ENCODE measurements at regions not wholly inside any gene's neighbourhood (a gene's known extent, or its start where the extent isn't known, plus 50 kb on each side); places are given as distances from the start of the nearest gene placed in this dataset.

DNA sequence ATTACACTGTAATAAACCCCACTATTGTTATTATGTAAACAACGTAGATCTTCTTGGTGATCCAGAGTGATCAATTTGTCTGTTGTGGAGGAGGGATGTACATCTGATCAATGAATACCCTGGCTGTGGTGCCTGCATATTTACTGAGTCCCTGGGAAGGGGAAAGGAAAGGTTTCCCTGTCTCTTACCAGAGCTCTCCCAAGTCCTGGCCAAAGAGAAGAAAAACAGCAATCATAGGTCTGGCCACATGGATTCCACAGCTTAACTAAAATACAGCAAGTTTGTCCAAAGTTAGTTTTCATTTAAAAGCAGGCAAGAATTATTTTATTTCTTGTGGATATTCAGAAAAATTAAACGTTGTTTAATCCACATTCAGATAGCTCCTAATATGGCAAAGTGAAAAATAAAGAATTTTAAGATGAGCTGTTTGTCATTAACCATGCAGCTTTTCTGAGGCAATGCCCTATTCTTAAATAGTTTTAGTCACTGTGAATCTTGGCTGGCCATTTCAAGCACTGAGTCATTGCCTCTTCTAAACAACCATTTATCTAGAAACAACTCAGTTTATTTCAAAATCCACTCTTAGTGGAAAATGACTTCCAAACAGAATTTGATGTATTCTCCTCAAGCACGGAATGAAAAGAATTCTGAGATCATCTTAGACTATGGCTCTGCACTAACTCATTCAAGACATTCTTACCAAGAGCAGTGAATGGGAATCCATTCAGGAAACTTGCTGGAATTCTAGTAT, 1004.4 kb upstream of the CDH2 start:
- no peak for DNase-seq

DNA sequence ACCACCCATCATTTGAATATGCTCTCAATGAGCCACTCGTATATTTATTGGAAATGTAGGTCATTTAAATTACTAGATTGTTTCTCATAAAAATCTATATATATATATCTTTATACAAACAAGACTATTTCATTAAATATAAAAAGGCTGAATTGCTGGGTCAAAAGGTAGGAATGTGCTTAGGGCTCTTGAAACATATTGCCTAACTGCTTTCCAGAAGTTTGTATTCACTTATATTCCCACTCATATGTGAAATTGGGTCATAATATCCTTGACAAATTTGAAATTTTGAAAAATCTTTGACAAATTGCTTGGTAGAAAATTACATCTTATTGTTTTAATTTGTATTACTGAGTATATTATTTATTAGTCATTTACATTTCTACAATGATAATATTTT, 999.8 kb upstream of the CDH2 start:
- no peak for DNase-seq

DNA sequence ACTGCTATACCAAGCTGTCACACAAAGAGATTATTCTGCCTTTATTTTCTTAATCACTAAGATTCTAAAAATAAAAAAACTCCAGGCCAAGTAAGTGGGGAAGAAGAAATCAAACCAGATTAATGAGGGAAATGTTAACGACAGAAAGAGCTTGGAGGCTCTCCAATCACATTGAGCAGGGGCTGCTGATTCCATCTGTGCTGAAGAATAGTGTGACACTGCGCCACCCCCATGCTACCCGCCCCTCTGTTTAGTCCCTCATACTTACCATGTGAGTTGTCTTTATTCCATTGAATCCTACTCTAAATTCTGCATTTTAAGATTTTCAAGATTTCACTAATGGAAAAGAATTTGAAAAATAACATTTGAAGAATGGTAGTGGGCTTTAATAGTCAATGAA, 998.0 kb upstream of the CDH2 start:
- DNase-seq: no peak

DNA sequence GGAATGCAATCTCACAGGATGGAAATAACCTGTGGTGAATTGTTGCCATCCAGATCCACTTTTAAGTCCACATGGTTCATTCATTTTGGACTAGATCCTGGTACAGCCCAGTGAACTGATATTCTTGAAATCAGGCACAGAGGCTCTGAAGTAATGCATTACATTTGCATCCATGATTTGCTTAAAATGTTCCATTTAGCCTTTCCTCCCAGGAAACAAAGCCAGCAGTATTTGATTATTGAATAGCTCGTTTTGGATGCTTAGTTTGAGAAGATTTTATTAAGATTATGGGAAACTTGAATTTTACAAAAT, 995.8 kb upstream of the CDH2 start:
- no peak for DNase-seq

DNA sequence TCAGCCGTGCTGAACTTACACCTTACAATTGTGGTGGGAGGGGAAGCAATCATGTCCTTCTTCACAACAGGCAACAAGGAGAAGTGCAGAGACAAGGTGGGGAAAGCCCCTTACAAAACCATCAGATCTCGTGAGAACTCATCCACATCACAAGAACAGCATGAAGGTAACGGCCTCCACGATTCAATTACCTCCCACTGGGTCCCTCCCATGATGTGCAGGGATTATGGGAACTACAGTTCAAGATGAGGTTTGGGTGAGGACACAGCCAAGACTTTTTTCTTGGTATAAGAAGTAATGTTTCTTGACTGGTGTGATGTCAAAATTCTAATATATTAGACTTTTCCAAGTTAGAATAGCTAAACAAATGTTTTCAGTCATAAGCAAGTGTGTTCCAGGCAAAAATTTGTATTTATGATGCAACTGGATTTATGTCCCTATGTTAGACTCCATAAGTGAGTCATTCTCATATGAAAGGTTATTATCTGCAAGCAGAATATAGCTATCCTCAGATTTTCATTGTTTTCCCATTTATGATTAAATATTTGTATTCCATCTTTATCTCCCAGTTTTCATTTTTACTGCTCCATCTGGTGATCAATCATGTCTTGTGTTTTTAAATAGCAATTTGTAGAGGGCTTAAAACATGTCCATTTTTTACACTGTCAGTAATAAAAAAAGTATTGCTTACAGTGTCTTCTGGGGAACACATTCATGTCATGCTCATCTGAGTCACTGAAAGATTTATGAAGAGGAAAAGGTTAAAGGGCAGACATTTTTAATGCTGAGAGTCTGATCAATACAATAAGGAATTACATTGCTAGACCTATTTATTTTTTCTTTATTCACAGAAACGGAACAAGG, 995.2 kb upstream of the CDH2 start:
- DNase-seq: no peak

DNA sequence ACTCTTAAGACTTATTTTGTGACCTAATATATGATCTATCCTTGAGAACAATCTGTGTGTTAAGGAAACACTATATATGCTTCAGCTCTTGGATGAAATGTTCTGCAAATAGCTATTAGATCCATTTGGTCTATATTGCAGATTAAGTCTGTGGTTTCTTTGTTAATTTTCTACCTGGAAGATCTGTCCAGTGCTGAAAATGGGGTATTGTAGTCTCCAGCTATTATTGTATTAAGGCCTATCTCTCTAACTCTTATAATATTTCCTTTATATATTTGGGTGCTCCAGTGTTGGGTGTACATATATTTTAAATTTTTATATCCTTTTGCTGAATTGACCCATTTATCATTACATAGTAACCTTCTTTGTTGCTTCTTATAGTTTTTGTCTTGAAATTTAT, 992.7 kb upstream of the CDH2 start:
- DNase-seq: no peak

DNA sequence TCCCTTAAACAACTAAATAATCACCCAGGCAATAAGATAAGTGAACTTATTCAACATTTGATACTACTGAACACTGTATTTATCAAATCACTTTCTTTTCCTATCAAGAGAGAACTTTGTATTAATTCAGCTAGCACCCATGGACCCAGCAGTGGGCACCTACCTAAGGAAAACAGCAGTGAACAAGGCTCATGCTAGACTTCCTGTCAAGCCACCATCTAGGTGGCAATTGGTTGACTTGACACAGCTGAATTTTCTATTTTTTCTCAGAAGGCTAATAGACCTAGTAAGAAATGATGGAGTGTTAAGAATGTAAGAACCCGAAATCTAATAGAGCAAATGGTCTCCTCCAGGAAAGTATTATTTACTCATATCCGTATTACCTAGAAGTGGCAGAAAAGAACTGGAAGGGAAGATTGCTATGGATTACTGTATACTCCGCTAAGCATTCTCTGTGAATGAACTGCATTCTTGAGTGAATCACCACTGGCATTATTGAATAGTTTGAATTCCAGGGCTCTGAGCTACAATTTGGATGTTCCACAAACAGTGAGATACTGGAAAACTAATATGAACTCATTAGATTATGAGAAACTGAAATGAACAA, 988.2 kb upstream of the CDH2 start:
- no peak for DNase-seq

DNA sequence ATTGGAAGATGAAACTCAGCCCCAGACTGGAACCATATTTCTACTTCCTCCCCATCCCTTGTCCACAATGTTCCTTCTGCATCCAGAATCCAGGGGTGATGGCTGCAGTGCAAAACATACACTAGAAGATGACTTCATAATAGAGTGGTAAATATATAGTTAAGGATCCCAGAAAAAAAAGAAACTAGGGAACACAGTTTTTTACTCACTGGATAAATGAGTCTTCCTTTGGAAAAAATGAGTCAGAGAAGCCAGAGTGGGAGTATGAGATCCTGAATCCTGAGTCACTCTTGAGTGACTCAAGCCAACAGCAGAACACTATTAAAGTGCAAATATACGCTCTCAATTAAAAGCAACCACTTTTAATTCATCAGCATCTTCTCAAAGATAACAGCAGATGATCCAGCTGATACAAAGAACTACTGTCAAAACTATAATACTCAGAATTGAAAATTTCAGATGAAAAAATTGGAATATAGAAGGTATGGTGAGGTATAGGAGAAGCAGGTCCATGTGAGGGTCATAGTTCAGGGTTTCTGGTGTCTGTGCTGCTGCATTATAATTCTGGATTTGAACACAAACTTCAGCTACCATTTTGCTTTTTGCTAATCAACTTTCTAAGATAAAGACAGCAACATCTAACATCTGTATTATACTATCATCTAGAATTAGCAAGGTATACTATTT, 987.2 kb upstream of the CDH2 start:
- no peak for DNase-seq

DNA sequence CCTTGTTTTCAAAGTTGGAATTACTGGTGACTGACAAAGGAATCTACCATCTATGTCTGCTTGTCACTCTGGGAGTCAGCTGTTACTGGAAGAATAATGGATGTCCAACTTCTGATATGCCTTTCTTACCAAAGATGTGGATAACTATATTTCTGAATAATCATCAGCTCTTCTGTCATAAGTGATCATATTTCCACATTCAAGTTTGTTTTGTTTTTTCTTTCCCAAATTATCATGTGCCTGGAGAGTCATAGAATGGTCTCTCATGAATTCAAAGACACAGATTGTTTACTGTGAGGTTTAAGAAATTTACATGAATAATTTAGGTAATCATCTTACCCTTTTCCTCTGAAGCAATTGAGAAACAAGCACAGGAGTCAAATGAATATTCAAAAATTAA, 986.7 kb upstream of the CDH2 start:
- DNase-seq: no peak

DNA sequence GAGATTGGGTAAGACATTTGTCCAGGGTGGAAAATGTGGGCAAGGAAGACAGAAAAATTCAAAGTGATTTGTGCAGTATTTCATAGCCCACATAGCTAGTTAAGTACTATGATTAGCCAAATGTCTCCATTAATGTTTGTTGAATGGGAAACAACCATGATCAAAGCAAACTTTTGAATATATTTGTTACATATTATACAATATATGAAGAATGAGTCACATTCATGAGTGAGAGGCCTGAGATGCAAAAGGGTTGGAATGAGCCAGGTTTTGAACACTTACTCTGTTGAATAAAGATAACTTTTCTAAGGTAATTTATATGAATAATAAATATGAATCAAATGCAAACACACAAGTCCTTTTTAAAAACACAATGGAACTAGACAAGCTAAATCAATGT, 984.5 kb upstream of the CDH2 start:
- no peak for DNase-seq

DNA sequence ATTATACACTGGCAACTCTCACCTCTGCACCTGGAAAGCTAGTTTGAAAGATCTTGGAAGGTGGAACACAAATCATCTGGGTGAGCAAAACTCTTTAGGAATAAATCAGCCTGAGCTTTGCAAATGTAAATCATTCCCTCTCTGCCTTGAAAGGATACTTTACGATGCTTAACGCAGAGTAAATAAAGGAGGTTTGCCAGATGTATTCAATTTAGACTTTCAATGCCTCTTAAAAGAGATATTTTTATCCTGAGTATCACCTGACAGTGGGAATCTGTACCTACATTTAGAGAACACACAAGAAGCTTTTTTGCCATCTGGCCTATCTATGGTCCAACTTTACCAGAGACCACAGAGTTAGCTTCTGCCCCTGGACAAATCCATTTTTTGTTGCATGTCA, 983.2 kb upstream of the CDH2 start:
- no peak for DNase-seq

DNA sequence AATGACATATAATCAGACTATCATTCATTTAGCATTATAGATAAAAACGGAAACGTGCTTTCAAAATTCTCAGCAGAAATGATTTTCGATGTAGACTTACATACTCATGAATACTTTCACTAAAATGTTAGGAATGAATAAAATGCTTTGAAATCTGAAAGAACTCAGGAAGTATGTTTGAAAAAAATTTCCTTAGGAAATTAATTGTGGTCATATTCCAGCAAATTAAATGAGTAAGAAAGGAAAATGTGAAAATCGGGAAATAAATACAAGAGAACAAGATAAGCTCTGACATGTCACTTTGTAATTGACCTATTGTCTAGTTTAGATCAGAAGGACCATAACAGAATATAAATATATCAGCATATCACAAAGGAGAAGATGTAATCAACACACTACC, 981.0 kb upstream of the CDH2 start:
- no peak for DNase-seq

DNA sequence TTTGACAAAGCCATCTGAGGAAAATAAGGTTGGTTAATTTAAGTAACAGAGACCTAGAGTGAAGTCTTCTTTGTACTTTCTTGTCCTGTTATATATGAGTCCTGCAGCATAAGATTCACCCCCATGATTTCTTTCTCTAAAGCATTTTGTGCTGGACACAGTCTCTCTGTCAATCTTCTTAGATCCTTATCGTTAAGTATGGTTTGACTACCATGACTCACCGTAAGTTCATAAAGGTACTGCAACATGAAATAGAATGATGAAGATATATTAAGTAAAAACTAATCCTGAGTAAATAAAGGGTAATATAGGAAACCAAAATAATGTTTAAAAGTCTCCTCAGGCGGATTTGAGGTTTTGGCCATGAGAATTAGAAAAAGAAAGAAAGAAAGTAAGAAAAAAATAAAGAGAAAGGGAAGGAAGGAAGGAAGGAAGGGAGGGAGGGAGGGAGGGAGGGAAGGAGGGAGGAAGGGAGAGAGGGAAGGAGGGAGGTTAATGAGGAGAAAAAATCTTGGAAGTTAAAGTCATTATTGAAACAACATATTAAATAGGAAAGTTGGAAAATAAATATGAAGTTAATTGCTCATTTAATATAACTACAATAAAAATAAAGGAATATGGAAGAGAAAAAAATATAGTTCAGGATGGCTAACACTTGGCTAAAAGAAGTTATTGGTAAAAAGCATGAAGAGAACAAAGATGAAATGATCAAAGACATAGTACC, 980.3 kb upstream of the CDH2 start:
- no peak for DNase-seq

DNA sequence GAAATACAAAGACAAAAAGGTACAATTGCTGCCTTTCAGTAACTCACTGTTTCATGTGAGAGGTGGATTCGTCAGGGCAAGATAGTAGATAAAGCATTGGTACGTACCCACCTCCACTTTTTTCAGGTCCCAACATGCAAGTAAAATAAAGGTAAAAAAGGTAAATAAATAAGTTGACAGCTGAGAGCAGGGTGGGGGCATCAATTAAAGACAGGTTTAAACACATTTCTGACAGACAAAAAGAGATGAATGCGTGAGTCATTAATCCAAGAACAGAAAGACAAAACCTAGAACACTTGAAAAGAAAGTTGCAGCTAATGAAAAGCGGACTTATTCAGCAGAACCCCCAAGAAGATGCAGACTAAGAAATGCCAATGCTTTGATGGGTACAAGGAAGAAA, 979.6 kb upstream of the CDH2 start:
- no peak for DNase-seq

DNA sequence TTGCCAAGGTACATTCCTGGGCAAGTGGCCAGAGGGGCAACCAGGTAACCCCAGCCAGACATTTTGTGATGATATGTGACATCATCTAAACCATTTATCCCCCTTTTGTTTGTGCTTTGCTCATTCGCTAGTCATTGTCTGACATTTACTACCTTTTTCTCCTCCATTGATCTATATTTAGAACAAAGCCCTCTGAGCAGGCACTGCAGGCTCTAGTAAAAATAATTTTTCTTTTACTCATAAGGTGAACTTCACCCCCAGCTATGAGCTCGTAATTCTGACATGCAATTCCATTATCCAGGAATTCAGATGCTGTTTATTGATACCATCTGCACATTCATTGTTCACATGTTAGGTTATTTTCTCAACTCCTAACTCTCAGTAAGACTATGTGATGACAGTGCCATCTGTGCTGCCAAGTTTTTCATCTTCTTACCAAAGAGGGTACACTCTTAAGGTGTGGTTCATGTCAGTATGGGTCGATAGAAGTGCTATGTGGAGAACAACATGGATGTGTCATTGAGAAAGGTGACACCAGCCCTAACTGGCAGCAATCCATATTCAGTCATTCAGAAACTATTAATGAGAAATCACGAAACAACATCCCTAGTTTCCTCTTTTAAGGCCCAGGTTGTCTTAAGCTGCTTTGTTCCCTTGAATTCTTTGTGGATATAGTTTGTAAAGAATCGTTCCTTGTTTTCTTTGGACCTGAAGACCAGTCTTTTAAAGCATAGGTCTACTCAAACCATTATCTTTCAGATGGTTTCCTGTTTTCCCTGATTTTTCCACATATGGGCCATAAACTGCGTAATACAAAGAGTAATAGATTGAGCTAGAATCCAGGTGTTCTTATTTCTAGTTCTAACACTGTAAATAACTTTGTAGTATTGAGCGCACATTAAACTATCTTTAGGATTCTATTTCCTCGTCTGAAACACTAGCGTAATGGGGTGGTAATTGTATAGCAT, 978.1 kb upstream of the CDH2 start:
- DNase-seq: no peak

DNA sequence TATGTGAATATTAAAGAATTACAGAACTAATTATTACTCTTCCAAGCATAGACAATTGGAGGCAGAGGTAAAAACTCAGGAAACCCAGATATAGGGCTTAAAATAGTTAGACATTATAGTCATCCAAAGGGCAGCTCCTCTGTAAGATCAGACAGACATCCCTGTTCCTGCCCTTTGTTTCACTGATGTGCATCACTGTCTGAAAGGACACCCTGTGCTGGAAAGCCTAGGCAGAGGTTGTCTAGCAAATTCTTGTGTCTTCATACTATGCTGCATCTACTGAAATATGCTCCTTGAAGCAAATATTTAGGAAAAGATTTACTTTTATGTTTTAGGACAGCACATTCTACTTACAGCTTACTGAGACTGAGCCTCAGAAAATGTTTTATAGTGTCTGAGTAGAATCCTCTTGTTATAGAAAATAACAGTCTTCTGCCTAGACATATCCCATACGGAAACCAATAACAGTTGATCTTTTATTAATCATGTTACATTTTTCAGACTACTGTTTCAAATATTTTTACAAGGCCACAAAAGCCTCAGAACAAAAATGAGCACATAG, 977.3 kb upstream of the CDH2 start:
- no peak for DNase-seq

DNA sequence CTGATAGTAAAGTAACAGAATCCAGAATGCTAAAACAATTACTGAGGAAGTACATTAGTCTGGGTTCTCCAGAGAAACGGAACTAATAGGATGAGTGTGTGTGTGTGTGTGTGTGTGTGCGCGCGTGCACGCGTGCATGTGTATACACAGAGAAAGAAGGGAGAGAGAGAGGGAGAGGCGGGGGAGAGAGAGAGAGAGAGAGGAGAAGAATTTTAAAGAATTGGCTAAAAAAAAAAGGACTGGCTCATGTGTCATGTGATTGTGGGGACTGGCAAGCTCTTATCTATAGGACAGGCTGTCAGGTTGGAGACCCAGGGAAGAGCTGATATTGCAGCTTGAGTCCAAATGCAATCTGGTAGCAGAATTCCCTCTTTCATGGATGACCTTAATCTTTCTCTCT, 976.2 kb upstream of the CDH2 start:
- no peak for DNase-seq

DNA sequence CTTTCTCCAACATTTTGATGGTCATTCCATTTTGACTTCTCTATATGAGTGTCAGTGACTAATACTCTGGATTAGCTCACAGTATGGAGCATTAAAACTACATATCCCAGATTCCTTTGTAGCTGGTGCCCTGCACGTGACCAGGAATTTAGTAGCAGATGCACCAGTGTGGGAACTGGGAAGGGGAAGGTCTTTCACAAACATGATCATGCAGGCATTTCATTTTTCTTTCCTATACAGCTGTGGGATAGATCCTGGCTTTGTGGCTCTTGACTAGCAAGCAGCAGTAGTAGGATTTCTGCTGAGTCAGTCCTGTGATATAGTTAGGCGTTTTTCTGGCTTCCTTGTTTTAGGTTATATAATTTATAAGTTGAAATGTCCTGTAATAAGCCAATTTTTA, 971.0 kb upstream of the CDH2 start:
- DNase-seq: no peak

DNA sequence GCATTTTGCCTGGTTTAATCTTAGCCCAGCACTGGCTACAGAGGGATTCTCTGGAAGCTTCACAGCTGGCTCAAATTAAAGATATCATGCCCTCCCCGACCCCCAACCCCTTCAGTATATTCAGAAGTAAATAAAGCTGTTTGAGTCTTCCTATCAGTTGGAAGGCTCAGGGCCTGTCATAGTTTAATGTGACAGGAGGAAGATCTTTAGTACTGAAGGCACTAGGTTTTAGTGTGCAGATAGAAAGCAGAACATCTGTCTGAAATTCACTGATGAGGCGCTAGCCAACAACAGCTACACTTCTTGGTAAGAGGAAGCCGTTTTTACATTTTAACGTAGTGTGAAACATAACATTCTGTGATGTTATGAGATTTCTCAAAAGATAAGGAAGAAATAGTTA, 969.1 kb upstream of the CDH2 start:
- no peak for DNase-seq

DNA sequence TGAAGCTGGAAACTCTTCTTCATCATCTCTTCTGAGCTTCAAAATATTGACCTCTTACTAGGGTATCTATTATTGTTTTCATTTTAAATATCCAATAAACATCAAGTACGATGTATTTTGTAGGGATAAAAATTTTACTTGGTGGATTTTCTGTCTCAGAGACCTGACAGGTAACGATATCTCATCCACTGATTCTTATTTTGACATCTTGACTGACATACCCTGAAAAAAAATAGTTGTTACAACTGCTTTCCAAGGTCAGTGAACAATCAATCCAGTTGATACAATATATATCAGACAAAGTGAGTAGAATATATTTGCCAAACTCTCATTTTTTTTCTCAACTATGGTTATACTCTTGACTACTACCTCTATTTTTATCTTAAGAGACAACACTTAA, 963.7 kb upstream of the CDH2 start:
- no peak for DNase-seq

DNA sequence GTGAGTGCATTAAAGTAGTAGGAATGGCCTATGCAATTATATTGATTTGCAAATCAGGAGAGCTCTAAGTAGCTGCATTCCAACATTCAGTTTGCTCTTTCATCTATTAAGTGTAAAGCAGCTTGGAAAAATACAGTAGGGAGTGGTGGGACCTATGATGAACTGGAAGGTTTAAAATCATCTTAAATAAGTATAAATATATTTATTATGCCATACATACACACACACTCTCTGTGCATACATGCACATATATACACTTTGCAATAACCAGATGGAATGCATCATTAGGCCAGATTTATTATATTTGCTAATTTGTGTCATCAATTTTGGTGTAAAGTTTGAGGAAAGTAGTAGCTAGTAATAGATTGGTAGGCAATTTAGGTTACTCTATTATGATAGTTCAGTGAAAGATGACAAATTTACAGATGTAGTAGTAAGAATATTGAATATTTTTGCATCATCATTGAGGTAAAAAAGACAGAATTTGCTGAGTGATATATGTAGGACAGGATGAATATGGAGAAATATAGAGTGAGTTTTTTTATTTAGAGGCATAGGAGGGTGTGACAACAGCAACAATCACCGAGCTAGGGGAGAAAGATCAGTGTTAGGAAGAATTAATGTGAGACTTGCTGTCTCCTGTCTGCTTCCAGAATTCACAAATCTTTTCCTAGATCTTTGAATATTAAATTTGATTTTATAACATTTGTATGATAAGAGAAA, 961.0 kb upstream of the CDH2 start:
- DNase-seq: no peak

Measured in activated gamma-delta T cell treated with Interleukin-2 at 50 U/mL for 16 hours (primary cell).